GM23338 (cell line): ENCODE measurements at regions not wholly inside any gene's neighbourhood (a gene's known extent, or its start where the extent isn't known, plus 50 kb on each side); places are given as distances from the start of the nearest gene placed in this dataset.

Source experiments
- EZH2 ChIP-seq: fragments of 200-600 bp; sonication (generic); IDR thresholded peaks from one replicate; pipeline ENCODE4 v1.8.0; 2017; ENCODE audit warnings: antibody characterized with exemption, mild to moderate bottlenecking, low read depth; ENCODE audit not compliant: unreplicated experiment
- EZH2phosphoT487 ChIP-seq: fragments of 200-600 bp; sonication (generic); IDR thresholded peaks from one replicate; pipeline ENCODE4 v1.8.1; 2018; ENCODE audit warnings: antibody characterized with exemption; ENCODE audit not compliant: unreplicated experiment
- JUNB ChIP-seq: IDR thresholded peaks from one replicate; pipeline ENCODE4 v1.6.1; 2016; ENCODE audit warnings: antibody characterized with exemption; ENCODE audit not compliant: unreplicated experiment
- POLR2AphosphoS5 ChIP-seq: IDR thresholded peaks from 2 replicates; pipeline ENCODE4 v1.6.1; 2016; ENCODE audit warnings: antibody characterized with exemption, low read depth
- STAT1 ChIP-seq: IDR thresholded peaks from one replicate; pipeline ENCODE4 v1.6.1; 2016; ENCODE audit warnings: antibody characterized with exemption; ENCODE audit not compliant: unreplicated experiment
- TF ChIP-seq, protein P1 (sequence below), 2 experiments: fragments of 200-600 bp in 1 of 2; sonication (generic) in 1 of 2; conservative IDR thresholded peaks; 2 replicates each; pipeline versions ENCODE4 v1.5.1 to v1.6.1; 2016 to 2017; ENCODE audit warnings: antibody characterized with exemption in 2 of 2, low read depth in 2 of 2, mild to moderate bottlenecking in 2 of 2, moderate library complexity in 1 of 2
- TF ChIP-seq, protein P2 (sequence below): IDR thresholded peaks from one replicate; pipeline ENCODE4 v1.6.1; 2018; ENCODE audit warnings: antibody characterized with exemption; ENCODE audit not compliant: unreplicated experiment
- TF ChIP-seq, protein P3 (sequence below): IDR thresholded peaks from 2 replicates; pipeline ENCODE4 v1.6.1; 2016; ENCODE audit warnings: antibody characterized with exemption

DNA sequence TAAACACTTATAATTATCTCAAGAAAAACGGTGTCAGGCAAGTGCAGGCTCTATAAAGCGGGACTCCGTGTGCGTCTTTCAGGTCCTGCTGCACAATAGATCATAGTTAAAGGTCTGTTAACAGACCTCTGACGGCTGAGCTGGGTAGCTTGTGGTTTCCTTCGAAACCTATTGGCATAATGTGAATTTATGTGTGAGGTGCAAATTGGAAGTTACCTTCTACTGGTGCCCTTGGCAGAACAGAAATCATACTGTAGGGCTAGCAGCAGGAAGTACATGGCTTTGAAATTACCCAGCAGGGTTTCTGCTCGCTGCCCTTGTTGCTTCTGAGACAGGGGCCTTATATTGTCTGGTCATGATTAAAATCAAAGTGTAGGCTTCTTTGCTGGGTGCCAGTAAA, 216.4 kb upstream of the HAND2 start:
- TF ChIP-seq STAT1 = no peak
- TF ChIP-seq, protein P1, sequence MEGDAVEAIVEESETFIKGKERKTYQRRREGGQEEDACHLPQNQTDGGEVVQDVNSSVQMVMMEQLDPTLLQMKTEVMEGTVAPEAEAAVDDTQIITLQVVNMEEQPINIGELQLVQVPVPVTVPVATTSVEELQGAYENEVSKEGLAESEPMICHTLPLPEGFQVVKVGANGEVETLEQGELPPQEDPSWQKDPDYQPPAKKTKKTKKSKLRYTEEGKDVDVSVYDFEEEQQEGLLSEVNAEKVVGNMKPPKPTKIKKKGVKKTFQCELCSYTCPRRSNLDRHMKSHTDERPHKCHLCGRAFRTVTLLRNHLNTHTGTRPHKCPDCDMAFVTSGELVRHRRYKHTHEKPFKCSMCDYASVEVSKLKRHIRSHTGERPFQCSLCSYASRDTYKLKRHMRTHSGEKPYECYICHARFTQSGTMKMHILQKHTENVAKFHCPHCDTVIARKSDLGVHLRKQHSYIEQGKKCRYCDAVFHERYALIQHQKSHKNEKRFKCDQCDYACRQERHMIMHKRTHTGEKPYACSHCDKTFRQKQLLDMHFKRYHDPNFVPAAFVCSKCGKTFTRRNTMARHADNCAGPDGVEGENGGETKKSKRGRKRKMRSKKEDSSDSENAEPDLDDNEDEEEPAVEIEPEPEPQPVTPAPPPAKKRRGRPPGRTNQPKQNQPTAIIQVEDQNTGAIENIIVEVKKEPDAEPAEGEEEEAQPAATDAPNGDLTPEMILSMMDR (conservative IDR thresholded peaks at IDR 0.05; ENCODE audit: low read depth in 2 of 2) = no peak
- no peak for TF ChIP-seq POLR2AphosphoS5
- TF ChIP-seq EZH2 = no peak
- TF ChIP-seq, protein P2, sequence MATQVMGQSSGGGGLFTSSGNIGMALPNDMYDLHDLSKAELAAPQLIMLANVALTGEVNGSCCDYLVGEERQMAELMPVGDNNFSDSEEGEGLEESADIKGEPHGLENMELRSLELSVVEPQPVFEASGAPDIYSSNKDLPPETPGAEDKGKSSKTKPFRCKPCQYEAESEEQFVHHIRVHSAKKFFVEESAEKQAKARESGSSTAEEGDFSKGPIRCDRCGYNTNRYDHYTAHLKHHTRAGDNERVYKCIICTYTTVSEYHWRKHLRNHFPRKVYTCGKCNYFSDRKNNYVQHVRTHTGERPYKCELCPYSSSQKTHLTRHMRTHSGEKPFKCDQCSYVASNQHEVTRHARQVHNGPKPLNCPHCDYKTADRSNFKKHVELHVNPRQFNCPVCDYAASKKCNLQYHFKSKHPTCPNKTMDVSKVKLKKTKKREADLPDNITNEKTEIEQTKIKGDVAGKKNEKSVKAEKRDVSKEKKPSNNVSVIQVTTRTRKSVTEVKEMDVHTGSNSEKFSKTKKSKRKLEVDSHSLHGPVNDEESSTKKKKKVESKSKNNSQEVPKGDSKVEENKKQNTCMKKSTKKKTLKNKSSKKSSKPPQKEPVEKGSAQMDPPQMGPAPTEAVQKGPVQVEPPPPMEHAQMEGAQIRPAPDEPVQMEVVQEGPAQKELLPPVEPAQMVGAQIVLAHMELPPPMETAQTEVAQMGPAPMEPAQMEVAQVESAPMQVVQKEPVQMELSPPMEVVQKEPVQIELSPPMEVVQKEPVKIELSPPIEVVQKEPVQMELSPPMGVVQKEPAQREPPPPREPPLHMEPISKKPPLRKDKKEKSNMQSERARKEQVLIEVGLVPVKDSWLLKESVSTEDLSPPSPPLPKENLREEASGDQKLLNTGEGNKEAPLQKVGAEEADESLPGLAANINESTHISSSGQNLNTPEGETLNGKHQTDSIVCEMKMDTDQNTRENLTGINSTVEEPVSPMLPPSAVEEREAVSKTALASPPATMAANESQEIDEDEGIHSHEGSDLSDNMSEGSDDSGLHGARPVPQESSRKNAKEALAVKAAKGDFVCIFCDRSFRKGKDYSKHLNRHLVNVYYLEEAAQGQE = no peak
- TF ChIP-seq EZH2phosphoT487 = no peak
- TF ChIP-seq, protein P3, sequence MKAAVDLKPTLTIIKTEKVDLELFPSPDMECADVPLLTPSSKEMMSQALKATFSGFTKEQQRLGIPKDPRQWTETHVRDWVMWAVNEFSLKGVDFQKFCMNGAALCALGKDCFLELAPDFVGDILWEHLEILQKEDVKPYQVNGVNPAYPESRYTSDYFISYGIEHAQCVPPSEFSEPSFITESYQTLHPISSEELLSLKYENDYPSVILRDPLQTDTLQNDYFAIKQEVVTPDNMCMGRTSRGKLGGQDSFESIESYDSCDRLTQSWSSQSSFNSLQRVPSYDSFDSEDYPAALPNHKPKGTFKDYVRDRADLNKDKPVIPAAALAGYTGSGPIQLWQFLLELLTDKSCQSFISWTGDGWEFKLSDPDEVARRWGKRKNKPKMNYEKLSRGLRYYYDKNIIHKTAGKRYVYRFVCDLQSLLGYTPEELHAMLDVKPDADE = no peak
- TF ChIP-seq JUNB = no peak
